ENCODE measurements at regions not wholly inside any gene's neighbourhood (a gene's known extent, or its start where the extent isn't known, plus 50 kb on each side); places are given as distances from the start of the nearest gene placed in this dataset.
A peak's percentile ranks its signal among the peaks of the same experiment; 100 is the strongest.

DNA sequence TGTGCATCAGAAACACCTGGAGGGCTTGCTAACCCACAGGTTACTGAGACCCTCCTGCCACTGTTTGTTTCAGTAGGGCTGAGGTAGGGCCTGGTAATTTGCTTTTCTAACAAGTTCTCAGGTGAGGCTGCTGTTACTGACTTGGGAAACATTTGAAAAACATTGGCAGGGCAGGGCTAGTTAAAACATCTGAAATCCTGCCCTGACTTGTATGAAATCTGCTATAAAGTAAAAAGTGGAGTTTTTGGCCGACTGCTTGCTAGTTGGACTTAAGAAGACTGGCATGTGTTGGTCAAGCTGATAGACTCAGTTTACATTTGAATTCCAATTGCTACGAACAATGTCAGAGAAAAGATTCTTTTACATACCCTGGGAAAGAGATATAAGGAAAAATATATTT is 111.6 kb upstream of the DLX2 start:
- peaks cover 43% of the 10 kb centered on the region for H3K4me1 Mint-ChIP-seq
- Histone ChIP-seq H4K20me1 (ENCODE audit: low read depth) (no peaks in the 10 kb centered on the region), H3K4me1 (peaks cover 39% of the 10 kb centered on the region), H3K27ac (no peak overlapping the region), H3K9ac (no peak overlapping the region), H3F3A (ENCODE audit: low read depth) (peaks cover 6% of the 10 kb centered on the region), H3K9me3 (ENCODE audit: low read depth) (no peaks in the 10 kb centered on the region), H3K79me2 (ENCODE audit: low read depth) (no peaks in the 10 kb centered on the region), H2AFZ (replicated peaks) (peak overlapping the region; percentile 56), H3K36me3 (no peaks in the 10 kb centered on the region), H3K4me2 (no peak overlapping the region), H3K27me3 (no peaks in the 10 kb centered on the region), H3K4me3 (no peak overlapping the region)
- H3K9me3 Mint-ChIP-seq: no peaks in the 10 kb centered on the region
- H3K4me3 Mint-ChIP-seq: no peak overlapping the region
- DNase-seq (ENCODE audit: low spot score): no peak
- no peaks in the 10 kb centered on the region for H3K36me3 Mint-ChIP-seq
- H3K27me3 Mint-ChIP-seq (ENCODE audit: insufficient read depth, low read depth): peaks cover 4% of the 10 kb centered on the region
- TF ChIP-seq EZH2phosphoT487 (IDR thresholded peaks at IDR 0.05): no peak
- TF ChIP-seq, protein P1, sequence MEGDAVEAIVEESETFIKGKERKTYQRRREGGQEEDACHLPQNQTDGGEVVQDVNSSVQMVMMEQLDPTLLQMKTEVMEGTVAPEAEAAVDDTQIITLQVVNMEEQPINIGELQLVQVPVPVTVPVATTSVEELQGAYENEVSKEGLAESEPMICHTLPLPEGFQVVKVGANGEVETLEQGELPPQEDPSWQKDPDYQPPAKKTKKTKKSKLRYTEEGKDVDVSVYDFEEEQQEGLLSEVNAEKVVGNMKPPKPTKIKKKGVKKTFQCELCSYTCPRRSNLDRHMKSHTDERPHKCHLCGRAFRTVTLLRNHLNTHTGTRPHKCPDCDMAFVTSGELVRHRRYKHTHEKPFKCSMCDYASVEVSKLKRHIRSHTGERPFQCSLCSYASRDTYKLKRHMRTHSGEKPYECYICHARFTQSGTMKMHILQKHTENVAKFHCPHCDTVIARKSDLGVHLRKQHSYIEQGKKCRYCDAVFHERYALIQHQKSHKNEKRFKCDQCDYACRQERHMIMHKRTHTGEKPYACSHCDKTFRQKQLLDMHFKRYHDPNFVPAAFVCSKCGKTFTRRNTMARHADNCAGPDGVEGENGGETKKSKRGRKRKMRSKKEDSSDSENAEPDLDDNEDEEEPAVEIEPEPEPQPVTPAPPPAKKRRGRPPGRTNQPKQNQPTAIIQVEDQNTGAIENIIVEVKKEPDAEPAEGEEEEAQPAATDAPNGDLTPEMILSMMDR (IDR thresholded peaks at IDR 0.05): no peak
- TF ChIP-seq EZH2 (IDR thresholded peaks at IDR 0.05): no peak
- no peak overlapping the region for H3K27ac Mint-ChIP-seq

- Histone ChIP-seq H2AFZ (replicated peaks) (peak overlapping the region; percentile 82), H3K36me3 (no peaks in the 10 kb centered on the region), H3K27me3 (no peaks in the 10 kb centered on the region), H4K20me1 (ENCODE audit: low read depth) (no peaks in the 10 kb centered on the region), H3K4me2 (no peak overlapping the region), H3K79me2 (ENCODE audit: low read depth) (no peaks in the 10 kb centered on the region), H3K9me3 (ENCODE audit: low read depth) (no peaks in the 10 kb centered on the region), H3K9ac (no peak overlapping the region), H3K4me3 (no peak overlapping the region), H3K4me1 (peaks cover 39% of the 10 kb centered on the region), H3F3A (ENCODE audit: low read depth) (peaks cover 6% of the 10 kb centered on the region), H3K27ac (no peak overlapping the region)
- DNase-seq (ENCODE audit: low spot score): no peak
- Mint-ChIP-seq H3K9me3 (no peaks in the 10 kb centered on the region), H3K36me3 (no peaks in the 10 kb centered on the region), H3K4me3 (no peak overlapping the region), H3K27me3 (ENCODE audit: insufficient read depth, low read depth) (peaks cover 2% of the 10 kb centered on the region), H3K27ac (peak overlapping the region; percentile 64), H3K4me1 (peaks cover 40% of the 10 kb centered on the region)
- TF ChIP-seq EZH2 (IDR thresholded peaks at IDR 0.05) (no peak), EZH2phosphoT487 (IDR thresholded peaks at IDR 0.05) (no peak)
- TF ChIP-seq, protein P1 (IDR thresholded peaks at IDR 0.05): no peak
These were observed 112.7 kb upstream of the DLX2 start for GRCh38 chr2:172215172-172215935.

GRCh38 chr2:172215936-172216335 is 113.2 kb upstream of the DLX2 start:
- H3K27ac ChIP-seq: no peak overlapping the region
- no peak overlapping the region for H3K9ac ChIP-seq
- Mint-ChIP-seq H3K36me3 (no peaks in the 10 kb centered on the region), H3K27me3 (ENCODE audit: insufficient read depth, low read depth) (peaks cover 2% of the 10 kb centered on the region), H3K27ac (peak overlapping the region; percentile 42), H3K4me3 (no peak overlapping the region), H3K4me1 (peaks cover 40% of the 10 kb centered on the region), H3K9me3 (no peaks in the 10 kb centered on the region)
- peak overlapping the region; percentile 2 for H2AFZ ChIP-seq (replicated peaks)
- H3K4me3 ChIP-seq: no peak overlapping the region
- H3K9me3 ChIP-seq (ENCODE audit: low read depth): no peaks in the 10 kb centered on the region
- H3K36me3 ChIP-seq: no peaks in the 10 kb centered on the region
- no peaks in the 10 kb centered on the region for H3K79me2 ChIP-seq (ENCODE audit: low read depth)
- DNase-seq (ENCODE audit: low spot score): no peak
- H3F3A ChIP-seq (ENCODE audit: low read depth): peaks cover 6% of the 10 kb centered on the region
- H4K20me1 ChIP-seq (ENCODE audit: low read depth): no peaks in the 10 kb centered on the region
- peaks cover 39% of the 10 kb centered on the region for H3K4me1 ChIP-seq
- TF ChIP-seq EZH2 (IDR thresholded peaks at IDR 0.05) (no peak), EZH2phosphoT487 (IDR thresholded peaks at IDR 0.05) (no peak)
- TF ChIP-seq, protein P1 (IDR thresholded peaks at IDR 0.05): no peak
- no peak overlapping the region for H3K4me2 ChIP-seq
- H3K27me3 ChIP-seq: no peaks in the 10 kb centered on the region

Data from neural progenitor cell (in vitro differentiated cells).